GM08714 (cell line): ENCODE measurements at regions not wholly inside any gene's neighbourhood (a gene's known extent, or its start where the extent isn't known, plus 50 kb on each side); places are given as distances from the start of the nearest gene placed in this dataset.

ENCODE experiments used
- H3K4me3 ChIP-seq: fragments of 200-500 bp; sonication (Bioruptor generic); 2 replicates; pipeline ENCODE4 v1.5.1; 2014; ENCODE audit warnings: mild to moderate bottlenecking, low read length, inconsistent platforms
- ZNF274 ChIP-seq: IDR thresholded peaks from 2 replicates; pipeline ENCODE4 v1.6.1; 2012; ENCODE audit warnings: mild to moderate bottlenecking, low read depth, low read length

- no peak overlapping the region for H3K4me3 ChIP-seq
- TF ChIP-seq ZNF274, result no peak
Observed at GRCh38 chr14:85316701-85317410, 213.1 kb upstream of the FLRT2 start.

GRCh38 chr14:85317491-85318021, 212.4 kb upstream of the FLRT2 start:
- TF ChIP-seq ZNF274, result no peak
- H3K4me3 ChIP-seq, result no peak overlapping the region

DNA sequence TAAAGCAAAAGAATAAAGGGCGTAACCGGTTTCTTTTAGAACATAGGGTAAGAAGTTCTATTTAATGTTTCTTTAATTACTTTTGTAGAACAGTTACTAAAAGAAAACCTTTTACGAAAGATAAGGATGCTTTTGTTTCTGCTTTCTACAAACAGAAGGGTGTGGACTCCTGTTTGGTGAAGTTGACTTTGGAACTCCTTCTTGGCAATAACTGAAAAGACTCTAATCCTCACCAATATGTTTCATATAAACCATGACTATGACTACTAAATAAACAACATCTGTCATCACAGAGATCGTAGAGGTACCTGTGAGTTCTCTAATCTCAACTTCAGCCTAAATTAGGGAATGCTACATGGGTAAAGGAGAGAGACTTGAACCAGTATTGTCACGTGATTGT, 210.8 kb upstream of the FLRT2 start:
- TF ChIP-seq ZNF274, result no peak
- no peak overlapping the region for H3K4me3 ChIP-seq

- no peak overlapping the region for H3K4me3 ChIP-seq
- no peak for TF ChIP-seq ZNF274
Observed at GRCh38 chr14:85319998-85320630, 209.8 kb upstream of the FLRT2 start.

DNA sequence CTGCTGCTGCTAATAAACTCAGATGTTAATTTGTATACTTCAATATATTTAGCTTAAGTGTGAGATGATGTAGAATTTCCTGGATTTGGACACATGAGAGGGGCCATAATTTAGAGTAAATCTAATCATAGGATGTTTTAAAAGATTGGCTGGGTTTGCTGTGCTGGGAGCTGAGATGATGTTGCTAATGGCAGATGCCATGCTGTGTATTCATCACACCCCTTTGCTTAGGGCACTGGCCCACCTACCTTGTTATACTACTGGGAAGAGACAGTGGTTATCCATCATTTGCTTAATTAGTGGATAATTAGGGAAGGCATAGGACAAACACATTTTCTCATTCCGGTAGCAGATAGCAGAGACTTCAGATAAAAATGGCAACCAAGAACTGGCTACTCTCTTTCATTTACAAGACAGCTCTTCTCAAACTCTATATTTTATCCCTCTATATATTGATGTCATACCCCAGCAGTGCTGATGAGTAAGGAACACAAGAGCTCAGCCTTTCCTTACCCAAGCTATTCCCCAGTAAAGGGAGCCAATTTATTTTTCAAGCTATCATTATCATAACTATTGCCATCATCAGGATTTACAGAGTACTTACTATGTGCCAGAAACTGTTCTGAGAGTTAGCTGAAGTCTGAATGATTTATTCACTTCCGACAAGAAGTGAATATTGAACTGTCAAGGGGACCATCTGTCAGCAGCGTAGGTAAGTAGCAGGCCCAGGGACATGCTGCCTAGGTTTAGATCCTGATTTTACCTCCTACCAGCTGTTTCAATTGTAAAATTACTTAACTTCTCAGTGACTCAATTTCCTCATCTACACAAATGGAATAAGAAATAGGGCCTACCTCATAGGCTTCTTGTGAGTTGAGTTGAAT, 204.6 kb upstream of the FLRT2 start:
- no peak overlapping the region for H3K4me3 ChIP-seq
- TF ChIP-seq ZNF274, result no peak

DNA sequence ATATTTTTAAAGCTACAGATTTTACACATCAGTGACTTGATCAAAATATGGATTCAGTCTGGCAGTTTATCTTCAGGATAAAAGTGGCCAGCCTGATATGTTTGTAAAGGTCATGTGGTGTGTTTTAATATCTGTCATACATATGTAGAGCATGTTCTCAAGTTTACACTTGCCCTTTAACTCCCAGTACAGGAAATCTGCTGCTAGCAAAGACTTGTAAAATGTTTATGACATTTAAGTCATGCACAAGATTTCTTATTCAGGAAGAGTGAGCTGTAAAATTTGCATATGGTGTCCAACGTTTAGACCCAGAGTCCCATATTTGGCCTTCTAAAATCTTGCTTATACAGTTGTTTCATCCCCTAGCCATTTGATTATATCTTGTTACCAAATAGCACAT, 197.5 kb upstream of the FLRT2 start:
- H3K4me3 ChIP-seq, result no peak overlapping the region

DNA sequence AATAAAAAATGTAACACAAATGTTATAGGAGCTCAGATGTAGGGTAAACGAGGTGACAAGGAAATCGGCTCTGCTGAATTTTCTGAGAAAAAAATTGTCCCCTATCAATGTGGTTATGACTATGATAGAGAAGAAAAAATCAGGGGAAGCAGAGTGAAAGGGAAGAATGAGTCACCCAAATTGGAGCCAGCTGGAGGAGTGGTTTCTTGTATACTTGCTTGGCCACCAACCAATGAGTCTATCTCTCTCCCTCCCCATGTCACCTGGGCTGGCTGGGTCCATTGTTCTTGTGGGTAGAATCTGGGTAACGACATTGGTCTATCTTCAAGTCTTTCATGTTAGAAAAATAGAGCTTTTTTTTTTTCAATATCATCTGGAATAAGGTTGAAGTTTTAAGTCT, 196.6 kb upstream of the FLRT2 start:
- no peak overlapping the region for H3K4me3 ChIP-seq
- TF ChIP-seq ZNF274, result no peak

More for the DNA sequence above, 197.5 kb upstream of the FLRT2 start:
- TF ChIP-seq ZNF274, result no peak

- no peak overlapping the region for H3K4me3 ChIP-seq
- TF ChIP-seq ZNF274, result no peak
Observed at GRCh38 chr14:85333841-85334240, 196.1 kb upstream of the FLRT2 start.

GRCh38 chr14:85334316-85334715, 195.6 kb upstream of the FLRT2 start:
- TF ChIP-seq ZNF274, result no peak
- H3K4me3 ChIP-seq, result no peak overlapping the region

GRCh38 chr14:85336257-85336656, 193.7 kb upstream of the FLRT2 start:
- no peak for TF ChIP-seq ZNF274
- H3K4me3 ChIP-seq, result no peak overlapping the region

DNA sequence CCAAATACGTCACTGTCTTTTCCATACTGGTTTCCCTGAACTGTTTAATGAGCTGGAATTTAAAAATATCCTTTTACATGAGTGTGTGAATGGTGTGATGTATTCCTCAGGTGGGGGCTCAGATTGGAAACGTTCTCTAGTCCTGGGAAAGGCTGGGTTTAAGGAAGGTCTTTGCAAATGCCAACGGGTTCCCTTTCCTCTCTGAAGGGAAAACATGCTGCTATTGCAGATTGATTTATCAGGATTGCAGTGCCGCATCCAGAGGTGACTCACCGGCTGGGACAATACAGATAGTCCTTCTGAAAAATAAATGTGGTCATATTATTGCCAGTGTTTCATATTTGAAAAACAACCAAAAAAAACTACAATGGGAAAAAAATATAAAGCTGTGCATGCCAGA, 193.1 kb upstream of the FLRT2 start:
- no peak overlapping the region for H3K4me3 ChIP-seq
- no peak for TF ChIP-seq ZNF274

DNA sequence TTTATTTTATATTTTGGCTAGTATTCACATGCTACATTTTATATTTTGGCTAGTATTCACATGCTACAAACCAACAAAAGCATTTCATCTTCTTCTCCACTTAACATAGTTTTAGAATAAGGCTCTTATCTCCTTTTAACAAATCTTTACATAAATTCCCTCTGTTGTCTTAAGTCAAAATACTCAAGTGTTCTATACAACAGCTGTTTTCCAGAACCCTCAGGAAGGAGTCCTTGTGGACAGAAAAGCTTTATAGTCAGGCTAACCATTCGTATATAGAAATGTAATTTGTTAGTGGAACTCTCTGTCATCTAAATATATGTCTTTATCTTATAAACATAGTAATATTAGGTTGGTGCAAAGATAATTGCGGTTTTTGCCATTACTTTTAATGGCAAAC, 191.0 kb upstream of the FLRT2 start:
- no peak overlapping the region for H3K4me3 ChIP-seq
- TF ChIP-seq ZNF274, result no peak

GRCh38 chr14:85342858-85343607, 186.9 kb upstream of the FLRT2 start:
- no peak for TF ChIP-seq ZNF274

GRCh38 chr14:85344171-85344570, 185.8 kb upstream of the FLRT2 start:
- H3K4me3 ChIP-seq, result no peak overlapping the region
- TF ChIP-seq ZNF274, result no peak

More at GRCh38 chr14:85342858-85343607, 186.9 kb upstream of the FLRT2 start:
- no peak overlapping the region for H3K4me3 ChIP-seq
